ENCODE measurements at regions not wholly inside any gene's neighbourhood (a gene's known extent, or its start where the extent isn't known, plus 50 kb on each side); places are given as distances from the start of the nearest gene placed in this dataset.
A peak's percentile ranks its signal among the peaks of the same experiment; 100 is the strongest.
"Not testable (repeated sequence)": the region's sequence is repeated elsewhere in the genome, so short reads cannot be mapped to it uniquely, and the experiment has no call there.

DNA sequence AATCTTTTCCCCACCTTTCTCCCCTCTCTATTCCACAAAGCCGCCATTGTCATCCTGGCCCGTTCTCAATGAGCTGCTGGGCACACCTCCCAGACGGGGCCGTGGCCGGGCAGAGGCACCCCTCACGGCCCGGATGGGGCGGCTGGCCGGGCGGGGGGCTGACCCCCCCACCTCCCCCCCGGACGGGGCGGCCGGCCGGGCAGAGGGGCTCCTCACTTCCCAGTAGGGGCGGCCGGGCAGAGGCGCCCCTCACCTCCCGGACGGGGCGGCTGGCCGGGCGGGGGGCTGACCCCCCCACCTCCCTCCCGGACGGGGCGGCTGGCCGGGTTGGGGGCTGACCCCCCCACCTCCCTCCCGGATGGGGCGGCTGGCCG lies 85.6 kb downstream of the OR2B2 start:
- not testable (repeated sequence) for DNase-seq (ENCODE audit: low spot score)

GRCh38 chr6:27825848-27826611 lies 86.2 kb downstream of the OR2B2 start:
- not testable (repeated sequence) for DNase-seq (ENCODE audit: low spot score)

DNA sequence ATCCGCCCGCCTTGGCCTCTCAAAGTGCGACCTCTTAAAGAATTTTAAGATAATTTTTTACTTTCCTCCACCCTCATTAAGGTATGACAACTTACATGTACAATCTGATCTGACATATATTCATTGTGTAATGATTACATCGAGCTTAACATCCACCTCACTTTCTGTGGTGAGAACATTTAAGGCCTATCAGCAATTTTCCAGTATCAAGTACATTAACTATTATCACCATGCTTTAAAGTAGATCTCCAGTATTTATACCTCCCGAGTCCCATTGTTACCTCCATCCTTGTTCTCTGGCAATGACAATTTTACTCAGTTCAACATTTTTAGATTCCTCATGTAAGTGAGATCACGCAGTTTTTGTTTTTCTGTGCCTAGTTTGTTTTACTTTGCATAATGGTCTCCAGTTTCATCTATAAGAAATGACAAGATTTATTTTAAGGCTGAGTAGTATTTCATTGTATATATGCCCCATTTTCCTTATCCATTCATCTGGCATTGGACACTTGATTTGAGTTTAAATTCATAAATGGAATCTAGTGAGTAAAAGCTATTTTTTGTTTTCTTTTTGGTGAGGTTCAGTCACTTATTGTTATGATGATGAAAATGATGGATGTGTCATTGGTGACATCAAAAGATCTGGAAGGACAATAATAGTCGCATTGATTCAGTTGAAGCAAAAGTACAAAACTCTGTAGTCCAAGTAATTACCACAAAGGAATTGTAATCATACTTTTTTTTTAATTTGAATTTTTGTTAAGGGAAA lies 87.0 kb downstream of the OR2B2 start:
- DNase-seq (ENCODE audit: low spot score): no peak

DNA sequence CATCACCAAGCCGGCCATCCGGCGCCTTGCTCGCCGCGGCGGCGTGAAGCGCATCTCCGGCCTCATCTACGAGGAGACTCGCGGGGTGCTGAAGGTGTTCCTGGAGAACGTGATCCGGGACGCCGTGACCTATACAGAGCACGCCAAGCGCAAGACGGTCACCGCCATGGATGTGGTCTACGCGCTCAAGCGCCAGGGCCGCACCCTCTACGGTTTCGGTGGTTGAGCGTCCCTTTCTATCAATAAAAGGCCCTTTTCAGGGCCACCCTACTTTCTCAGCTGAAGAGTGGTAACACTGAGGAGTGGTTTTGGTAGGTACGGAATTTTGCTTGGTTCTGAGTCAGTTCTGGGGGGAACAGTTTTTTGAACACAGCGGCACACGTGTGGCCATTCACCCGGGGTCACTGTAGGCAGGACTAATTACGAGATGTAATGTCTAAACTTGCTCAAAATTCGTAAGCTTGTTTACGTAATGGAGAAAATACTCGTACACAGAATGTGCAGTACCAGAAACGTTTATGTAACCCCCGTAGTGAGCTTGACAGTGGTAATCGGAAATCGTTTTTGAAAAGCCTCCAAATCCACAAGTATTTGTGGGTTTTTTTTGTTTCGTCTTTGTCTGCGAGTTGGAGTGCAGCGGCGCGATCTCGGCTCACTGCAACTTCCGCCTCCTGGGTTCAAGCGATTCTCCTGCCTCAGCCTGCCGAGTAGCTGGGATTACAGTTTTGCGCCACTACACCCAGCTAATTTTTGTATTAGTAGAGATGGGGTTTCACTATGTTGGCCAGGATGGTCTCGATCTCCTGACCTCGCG lies 87.8 kb downstream of the OR2B2 start:
- DNase-seq (ENCODE audit: low spot score): not testable (repeated sequence)

DNA sequence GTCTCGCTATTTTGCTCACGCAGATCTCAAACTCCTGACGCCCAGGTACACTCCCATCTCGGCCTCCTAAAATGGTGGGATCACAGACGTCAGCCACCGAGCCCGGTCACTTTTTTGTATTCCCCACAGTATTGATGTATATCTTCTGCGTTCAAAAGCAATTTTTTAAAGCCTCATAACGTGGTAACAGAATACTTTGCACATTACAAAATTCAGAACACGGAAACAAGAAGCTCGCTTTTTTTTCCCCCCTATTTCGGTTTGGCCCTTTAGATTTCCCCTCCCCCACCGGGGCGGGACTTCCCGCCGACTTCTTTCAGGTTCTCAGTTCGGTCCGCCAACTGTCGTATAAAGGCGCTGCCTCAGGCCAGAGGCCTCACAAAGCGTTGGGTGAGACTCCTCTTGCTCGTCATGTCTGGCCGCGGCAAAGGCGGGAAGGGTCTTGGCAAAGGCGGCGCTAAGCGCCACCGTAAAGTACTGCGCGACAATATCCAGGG lies 88.4 kb downstream of the OR2B2 start:
- DNase-seq (ENCODE audit: low spot score): not testable (repeated sequence)

- no peak for DNase-seq (ENCODE audit: low spot score)
Measured at GRCh38 chr6:27816906-27817305, 95.3 kb downstream of the OR2B2 start.

DNA sequence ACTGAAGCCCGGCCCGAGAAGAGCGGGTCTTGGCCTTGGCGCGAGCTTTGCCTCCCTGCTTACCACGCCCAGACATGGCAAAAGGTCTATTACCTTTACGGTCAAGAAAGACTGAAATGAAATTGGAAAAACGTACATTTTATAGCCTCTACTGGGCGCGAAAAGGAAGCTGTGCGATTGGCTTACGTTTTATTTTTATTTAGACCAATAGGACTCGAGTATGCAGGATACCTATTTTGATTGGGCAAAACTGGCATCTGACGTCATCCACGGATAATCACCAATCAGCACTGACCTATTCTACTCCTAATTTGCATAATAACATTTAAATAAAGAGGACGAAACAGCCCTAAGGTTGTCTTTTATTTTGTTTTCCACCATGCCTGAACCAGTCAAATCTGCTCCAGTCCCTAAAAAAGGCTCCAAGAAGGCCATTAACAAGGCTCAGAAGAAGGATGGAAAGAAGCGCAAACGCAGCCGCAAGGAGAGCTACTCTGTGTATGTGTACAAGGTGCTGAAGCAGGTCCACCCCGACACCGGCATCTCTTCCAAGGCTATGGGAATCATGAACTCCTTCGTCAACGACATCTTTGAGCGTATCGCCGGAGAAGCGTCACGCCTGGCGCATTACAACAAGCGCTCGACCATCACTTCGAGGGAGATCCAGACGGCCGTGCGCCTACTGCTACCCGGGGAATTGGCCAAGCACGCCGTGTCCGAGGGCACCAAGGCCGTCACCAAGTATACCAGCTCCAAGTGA lies 97.4 kb downstream of the OR2B2 start:
- peak; percentile 33 for DNase-seq (ENCODE audit: low spot score)

- DNase-seq (ENCODE audit: low spot score): not testable (repeated sequence)
Measured at GRCh38 chr6:27814415-27814664, 97.9 kb downstream of the OR2B2 start.

DNA sequence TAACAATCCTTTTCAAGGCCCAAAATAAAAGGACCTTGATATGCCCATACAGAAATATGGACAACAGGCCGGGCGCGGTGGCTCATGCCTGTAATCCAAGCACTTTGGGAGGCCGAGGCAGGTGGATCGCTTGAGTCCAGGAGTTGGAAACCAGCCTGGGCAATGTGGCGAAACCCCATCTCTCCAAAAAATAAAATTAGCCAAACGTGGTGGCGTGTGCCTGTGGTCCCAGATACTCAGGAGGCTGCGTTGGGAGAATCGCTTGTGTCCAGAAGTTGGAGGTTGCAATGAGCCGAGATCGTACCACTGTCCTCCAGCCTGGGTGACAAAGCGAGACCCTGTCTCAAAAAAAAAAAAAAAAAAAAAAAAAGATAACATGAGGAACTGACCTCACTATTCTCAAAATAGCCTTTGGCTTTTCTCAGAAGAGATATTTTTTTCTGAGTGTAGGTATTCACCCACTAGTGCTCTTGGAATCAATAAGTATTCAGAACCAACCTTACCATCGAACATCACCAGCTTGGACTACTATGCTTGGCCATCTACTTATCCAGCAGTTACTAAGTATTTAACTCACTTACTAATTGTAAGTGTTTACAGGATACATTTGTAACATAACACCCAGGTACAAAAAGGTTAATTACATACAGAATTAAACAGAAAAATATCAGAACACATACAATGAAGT lies 99.2 kb downstream of the OR2B2 start:
- DNase-seq (ENCODE audit: low spot score): no peak

DNA sequence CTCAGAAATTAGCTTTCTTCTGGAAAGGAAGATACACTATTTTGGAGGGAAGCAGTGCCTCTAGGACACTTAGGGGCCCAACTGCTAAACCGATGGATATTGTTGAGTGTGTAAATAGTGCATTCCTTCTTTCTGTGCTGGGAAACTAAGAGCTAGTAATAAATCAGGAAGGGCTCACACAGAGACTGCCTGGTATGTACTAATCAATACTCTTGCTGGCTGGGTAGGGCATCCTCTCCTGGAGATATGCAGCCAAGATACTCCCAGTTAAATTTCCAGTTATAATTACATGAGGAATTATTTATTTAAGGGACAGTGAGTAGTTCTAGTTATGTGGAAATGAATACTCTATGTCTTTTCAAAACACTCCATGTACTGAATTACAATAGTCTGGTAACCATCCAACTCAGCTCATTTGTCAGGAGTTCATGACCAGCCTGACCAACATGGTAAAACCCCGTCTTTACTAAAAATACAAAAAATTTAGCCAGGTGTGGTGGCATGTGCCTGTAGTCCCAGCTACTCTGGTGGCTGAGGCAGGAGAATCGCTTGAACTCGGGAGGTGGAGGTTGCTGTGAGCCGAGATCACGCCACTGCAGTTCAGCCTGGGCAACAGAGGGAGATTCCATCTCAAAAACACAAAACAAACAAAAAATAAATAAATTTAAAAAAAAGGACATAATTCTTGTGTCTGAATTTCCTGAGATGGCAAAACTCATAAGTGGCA lies 100.0 kb downstream of the OR2B2 start:
- no peak for DNase-seq (ENCODE audit: low spot score)

GRCh38 chr6:27811451-27811772 lies 100.8 kb downstream of the OR2B2 start:
- DNase-seq (ENCODE audit: low spot score): no peak

GRCh38 chr6:27810768-27811450 lies 101.3 kb downstream of the OR2B2 start:
- DNase-seq (ENCODE audit: low spot score): no peak

- peak; percentile 62 for DNase-seq (ENCODE audit: low spot score)
Measured at GRCh38 chr6:27809939-27810767, 102.0 kb downstream of the OR2B2 start.

DNA sequence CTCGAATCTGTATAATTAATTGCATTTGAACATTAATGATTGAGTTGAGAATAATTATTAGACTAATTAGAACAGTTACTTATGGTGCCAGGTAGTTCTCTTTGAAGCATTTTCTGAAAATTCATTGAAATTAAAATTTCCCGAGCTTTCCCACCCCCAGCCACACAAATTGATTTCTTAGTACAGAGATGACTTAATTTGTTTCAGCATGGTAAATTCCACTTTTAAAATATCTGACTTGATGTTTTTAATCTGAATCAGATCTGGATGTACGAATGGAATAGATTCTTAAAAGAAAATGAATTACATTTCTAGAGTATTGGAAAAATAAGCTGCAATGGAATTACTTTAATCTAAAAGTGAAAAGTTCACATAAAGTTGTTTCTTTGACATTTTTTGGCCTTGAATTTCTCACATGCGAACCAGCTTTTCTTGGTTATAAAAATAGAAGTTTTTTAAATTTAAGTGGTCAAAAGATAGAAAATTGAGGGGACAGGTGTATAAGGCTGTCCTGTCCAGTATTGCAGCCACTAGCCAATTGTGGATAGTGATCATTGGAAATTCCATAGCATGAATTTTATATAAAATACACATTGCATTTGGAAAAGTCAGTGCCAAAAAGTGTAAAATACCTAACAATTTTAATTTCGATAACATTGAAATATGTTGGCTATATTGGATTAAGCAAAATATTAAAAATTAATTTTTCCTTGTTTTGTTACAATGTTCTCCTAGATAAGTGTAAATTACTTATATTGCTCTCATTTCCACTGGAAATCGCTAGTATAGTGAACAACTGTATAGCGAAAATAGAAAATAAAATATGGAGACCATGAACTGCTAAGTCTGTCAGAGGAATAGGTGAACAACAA lies 102.9 kb downstream of the OR2B2 start:
- no peak for DNase-seq (ENCODE audit: low spot score)

- DNase-seq (ENCODE audit: low spot score): not testable (repeated sequence)
Measured at GRCh38 chr6:27808242-27809066, 103.7 kb downstream of the OR2B2 start.

DNA sequence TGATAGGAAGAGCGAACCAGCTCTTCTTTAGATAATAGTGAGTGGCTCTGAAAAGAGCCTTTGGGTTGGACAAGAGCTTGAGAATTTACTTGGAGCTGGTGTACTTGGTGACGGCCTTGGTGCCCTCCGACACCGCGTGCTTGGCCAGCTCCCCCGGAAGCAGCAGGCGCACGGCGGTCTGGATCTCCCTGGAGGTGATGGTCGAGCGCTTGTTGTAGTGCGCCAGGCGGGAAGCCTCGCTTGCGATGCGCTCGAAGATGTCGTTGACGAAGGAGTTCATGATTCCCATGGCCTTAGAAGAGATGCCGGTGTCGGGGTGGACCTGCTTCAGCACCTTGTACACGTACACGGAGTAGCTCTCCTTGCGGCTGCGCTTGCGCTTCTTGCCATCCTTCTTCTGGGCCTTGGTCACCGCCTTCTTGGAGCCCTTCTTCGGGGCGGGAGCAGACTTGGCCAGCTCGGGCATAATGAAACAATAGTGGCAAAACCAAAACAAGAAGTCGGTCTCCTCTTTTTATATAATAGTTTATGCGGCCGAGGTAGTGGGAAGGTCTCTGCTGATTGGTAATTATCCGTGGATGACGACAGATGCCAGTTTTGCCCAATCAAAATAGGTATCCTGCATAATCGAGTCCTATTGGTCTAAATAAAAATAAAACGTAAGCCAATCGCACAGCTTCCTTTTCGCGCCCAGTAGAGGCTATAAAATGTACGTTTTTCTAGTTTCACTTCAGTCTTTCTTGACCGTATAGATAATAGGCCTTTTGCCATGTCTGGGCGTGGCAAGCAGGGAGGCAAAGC lies 104.6 kb downstream of the OR2B2 start:
- peak; percentile 55 for DNase-seq (ENCODE audit: low spot score)
